Activated CD4-positive, alpha-beta T cell treated with anti-CD3 and anti-CD28 coated beads, Interleukin-2, amount 50 U/mL, for 1 hour (primary cell): ENCODE measurements at regions not wholly inside any gene's neighbourhood (a gene's known extent, or its start where the extent isn't known, plus 50 kb on each side); places are given as distances from the start of the nearest gene placed in this dataset.

Source experiments
- DNase-seq: peaks from one replicate; pipeline ENCODE4 v3.0.0-alpha.2; 2020

DNA sequence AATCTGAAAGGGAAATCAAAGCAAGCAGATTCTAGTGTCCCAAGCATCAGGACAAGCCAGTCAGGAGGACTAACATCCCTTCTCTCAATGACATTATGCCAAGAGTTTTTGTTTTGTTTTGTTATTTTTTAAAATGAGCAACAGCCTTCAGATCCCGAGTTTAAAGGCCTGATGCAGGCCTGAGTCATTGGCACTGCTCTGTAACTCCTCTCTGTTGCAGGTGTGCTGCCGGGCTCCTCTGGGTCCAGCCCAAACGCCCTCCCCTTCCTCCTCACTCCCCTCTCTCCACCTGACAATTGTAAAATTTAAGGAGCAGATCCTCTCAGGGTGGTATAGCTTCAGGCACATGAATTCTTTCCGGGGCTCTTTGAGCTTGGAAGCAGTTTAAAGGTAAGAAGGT, 502.0 kb downstream of the BMP2 start:
- DNase-seq = no peak

DNA sequence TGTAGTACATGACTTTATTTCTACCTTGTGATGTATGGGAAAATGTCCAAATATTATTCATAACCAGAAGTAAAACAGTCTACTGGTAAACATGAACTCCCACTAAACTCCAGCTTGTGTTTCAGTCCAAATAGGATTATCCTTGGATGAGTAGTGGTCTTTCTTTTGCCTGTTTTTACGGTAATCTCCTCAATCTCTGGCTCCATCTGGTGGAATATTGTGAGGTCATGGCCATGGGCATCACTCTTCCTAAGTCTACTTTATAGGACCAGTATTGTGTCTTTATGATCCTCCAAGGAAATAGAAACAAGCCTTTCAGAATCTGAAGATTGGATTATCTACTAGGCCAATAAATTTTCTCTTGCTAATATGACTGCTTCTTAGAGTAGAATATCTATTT, 505.0 kb downstream of the BMP2 start:
- DNase-seq = no peak

DNA sequence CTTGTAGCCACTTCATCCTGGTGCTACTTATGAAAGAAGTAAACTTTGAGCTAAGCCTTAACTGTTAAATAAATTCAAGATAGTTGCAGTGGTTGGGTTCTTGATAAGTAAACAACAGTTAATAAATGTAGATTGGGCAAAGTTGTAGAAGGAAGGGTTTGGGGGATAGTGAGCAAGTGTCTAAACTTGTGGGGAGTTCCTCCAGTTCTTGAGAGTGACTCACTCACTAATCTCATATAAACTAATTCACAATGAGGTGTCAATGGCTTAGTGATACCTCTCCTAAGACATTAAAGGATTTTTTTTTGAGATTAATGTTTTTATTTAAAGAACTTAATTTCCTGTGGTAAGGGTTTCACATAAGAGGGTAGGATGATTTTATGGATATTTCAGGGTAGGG, 507.4 kb downstream of the BMP2 start:
- no peak for DNase-seq

DNA sequence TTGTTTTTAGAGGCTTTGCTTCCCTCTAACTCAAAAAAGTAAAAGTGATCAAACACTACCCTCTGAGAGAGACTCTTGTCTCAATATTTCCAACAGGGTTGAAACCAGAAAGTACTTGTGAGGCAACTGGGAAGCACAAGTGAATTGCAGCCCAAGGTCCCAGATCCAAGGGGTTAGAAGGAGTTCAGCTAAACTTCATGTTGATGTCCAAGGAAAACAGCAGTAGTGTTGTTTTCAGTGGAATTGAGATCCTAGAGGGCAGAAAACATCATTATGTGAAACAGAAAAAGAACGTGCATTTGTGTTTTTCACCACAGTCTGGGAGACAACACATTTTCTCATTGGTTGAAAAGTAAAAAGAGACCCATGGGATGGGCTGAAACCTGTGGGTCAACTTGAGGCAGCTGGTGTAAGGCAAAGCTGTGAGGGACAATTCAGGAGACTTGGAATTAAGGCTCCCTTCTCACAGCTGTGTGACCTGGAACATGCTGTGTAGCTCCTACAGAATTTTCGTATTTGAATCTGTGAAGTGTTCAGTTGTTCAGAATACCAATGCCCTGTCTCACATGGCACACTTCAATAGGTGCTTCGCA, 508.3 kb downstream of the BMP2 start:
- no peak for DNase-seq

DNA sequence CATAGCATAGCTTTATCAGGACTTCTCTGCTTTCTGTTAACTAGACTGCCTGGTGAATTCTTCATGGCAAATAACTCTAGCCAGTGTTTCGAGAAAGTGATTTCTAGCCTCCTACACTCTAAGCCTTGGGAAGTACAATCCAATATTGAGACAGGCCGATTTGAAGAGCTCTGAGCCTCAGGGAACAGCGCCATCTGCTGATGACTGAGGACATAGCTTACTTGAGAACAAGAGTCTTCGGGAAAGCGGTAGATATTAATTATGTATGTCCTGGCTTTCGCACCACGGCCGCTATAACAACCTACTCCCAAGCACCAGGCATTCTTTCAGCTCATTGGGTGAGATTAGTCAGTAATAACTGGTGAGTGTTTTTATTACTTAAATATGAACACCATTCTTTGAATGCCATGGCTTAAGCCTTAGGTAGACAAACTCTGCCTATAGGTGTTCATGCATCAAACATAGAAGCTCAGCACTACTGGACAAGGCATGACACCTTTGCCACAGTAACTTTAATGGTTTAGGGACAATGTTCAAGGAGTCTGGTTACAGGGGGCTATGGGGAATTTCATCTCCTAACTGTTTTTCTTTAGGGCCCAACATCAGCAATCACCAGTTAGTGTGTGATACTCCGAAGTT, 518.6 kb downstream of the BMP2 start:
- peak; percentile 1 for DNase-seq

DNA sequence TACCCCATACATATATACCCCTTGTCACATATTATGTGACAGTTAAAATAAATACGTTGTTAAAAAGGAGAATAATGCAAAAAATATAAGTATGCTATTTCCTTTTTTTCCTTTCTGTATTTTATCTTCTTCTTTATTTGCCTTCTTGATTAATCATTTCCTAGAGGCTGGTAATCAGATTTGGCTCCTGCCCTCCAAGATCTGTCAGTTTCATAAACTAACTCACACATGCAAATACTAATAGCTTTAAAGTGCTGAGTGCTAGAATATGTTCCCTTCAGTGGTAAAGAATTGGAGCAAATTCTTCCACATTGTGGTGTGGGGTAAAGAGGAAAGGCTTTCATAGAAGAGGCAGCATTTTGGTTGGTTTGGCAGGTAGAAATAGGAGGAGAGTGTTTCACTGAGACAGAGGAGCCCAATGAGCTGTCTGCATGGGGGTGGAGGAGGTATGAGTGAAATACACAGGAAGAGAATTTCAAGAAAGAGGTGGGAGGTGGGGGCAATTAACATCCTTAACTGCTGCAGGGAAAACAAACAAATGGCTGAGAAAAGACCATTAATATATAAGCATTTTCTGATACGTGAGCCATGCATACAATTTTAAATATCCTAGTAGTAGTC, 523.9 kb downstream of the BMP2 start:
- no peak for DNase-seq

DNA sequence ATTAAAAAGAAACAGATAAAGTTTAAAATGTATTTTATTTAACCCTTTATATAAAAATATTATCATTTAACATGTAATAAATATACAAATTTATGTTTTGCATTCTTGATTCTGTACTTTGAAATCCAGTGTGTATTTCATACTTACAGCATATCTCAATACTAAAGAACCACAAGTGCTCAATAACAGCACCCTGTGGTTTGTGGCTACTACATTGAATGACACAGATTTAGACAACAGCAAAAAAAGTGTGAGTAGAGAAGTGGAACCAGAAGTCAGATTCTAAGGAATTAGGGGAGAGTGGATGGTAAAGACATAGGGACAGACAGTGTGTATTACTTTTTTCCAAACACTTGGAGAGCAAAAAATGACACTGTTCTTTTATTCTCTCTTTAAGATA, 524.5 kb downstream of the BMP2 start:
- DNase-seq = no peak

DNA sequence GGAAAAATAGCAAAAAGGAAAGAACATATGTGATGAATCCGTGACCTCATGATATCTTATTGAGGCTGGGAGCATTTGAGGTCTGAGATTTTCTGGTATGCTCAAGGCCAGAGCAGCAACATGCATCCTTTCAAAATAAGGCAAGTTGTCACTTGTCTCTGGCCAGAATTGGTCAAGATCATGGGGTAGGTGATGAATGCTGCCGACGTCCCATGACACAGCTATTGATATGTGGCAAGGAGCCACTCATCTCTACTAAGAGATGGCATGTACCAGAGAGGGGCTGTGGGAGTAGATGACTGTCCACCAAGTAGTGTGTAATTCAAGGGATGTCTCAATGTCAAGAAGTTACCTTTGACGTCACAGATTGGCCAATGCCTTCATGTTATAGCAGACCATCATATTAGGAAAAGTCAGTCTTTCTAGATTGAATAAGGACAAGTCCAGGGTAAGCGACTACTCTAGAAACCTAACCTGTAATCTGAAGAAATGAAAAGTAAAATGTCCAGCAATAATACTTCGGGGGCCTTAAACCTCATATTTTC, 527.4 kb downstream of the BMP2 start:
- no peak for DNase-seq

DNA sequence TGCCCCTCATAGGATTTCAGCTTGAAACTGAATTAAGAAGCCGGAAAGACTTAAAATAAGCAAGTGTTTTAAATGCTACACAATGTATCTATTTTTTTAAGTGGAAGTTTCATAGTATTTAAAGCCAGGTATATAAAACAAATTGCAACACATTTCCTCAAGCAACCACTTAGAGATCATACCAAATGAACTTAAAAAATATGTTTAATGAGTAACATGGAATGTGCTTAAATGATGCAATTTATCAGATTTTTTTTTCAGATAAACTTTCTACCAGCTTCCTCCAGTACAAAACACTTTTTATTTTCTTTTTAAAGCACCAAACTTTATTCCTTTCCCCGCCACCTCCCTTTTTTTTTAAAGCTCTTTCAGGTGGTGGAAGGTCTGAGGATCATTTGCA, 534.3 kb downstream of the BMP2 start:
- DNase-seq = no peak

DNA sequence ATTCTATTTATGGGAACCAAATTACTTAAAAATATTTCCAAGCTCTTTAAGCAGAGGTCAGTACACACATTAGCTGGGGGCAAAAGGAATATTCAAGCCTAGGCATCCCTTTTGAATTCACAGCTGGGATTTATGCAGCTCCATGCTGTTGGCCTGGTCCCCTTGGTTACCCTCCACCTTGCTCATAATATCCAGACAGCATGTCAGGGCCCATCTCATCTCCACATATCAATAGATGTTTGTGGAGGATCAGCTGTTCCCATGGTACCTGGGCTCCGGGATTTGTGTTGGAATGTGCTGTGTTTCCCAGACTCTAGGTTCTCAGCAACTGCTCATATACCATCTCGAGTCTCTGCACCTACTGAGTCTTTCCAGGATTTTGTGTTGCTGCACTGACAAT, 534.8 kb downstream of the BMP2 start:
- no peak for DNase-seq

DNA sequence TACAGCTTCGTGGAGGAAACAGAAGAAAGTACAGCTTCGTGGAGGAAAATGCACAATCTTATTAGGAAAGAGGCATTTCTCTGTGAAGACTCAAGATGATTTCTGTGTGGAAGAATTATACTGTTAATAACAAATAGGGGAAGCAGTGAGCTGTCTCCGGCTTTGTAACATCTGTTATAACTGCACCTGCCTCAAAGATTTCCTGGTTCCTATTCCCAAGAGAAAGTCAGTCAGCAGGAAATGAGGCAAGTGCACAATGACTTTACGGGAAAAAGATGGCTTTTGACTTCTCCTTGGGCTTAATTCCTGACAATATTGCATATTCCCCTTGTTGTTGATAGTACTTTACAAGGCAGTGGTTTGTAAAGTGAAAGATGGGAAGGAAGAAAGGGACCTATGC, 538.5 kb downstream of the BMP2 start:
- DNase-seq = no peak

DNA sequence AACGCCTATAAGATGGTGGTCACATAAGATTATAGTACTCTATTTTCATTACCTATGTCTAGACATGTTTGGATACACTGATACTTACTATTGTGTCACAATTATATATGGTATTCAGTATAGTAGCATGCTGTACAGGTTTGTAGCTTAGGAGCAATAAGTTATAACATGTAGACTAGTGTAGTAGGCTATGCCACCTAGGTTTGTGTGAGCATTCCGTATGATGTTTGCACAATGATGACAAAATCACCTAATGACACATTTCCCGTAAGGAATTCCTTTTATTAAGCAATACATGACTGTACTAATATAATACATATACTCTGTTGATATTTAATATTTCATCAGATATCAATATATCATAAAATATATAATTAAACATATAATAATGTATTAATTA, 540.7 kb downstream of the BMP2 start:
- no peak for DNase-seq

DNA sequence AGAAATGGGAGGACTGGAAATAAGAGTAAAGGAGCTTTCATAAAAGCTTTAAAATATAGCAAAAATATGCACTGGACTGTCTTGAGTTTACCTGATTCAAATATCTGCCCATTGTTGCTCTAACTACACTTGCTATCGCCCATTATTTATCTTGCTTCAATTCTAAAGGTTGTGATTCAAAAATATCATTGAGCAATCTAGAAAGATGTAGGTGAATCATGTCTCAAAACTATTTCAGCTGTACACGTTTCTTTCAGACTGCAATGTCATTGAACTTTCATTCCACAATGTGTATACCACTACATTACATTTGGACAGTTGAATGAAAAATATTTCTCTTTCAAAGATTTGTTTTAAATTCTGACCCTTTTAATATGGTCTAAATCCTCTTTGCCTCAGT, 545.6 kb downstream of the BMP2 start:
- DNase-seq = no peak

DNA sequence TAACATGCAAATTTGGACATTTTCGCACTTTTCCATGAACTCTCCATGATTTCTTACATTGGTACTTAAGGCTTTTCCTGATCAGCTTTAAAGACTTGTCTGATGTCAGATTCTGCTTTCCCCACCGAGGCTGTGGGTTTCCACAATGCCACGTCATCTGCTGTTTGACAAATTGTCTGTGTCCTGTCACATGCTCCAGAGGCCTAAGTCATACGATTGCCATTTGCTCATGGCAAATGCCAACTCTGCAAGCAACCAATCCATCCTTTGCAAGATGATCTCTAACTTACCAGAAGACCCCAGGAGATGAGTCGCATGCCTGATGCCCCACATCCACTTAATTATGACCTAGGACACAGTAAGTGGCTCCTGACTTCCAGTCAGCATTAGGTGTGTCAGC, 556.5 kb downstream of the BMP2 start:
- DNase-seq = no peak

DNA sequence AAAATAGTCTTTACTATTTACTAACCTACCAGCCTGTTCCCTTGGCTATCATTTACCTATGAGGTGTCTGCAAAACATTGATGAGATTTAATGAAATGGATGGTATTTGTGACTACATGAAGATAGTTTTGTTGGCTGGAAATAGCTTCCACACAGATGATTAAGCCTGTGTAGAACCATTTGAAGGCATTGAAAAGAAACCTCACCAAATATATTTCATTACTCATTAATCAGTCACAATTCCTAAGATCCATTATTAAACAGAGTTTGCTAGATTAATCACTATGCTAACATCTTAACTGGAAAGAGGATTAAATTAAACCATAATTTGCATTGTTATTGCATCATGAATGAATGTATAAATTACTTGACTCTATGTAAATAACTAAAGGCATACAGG, 560.3 kb downstream of the BMP2 start:
- no peak for DNase-seq

DNA sequence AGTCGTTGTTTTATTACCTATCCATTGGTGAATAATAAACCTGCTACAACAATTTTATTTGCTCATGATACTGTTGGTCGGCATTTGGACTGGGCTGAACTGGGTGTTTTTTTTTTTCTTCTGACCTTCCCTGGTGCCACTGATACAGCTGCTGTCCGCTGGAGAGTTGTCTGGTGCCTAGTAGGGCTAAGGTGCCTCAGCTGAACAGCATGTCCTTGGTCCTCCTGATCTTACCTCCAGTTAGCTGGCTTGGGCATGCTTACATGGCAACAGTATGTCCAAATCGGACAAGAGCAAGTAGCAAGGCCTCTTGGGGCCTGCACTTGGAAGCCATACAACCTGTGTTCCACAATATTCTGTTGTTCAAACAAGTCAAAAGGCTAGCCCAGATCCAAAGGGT, 563.4 kb downstream of the BMP2 start:
- no peak for DNase-seq

DNA sequence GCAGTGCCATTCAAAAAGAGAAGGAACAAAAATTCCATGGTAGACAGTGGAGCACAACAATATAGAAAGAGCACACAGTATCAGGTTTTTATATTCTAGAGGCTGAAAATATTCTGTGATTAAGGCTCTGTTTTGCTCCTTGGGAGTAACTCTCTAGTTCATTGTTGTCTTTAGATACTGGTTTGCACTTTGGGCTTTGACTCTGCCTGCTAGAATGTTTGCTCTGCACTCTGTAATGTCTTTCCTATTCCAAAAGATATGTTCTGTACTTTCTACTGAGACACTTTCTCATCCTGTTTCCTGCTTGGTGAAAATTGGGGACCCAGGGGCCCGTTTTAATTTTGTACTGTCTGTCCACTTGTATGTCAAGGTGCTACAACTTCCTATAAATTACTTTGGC, 564.7 kb downstream of the BMP2 start:
- no peak for DNase-seq

DNA sequence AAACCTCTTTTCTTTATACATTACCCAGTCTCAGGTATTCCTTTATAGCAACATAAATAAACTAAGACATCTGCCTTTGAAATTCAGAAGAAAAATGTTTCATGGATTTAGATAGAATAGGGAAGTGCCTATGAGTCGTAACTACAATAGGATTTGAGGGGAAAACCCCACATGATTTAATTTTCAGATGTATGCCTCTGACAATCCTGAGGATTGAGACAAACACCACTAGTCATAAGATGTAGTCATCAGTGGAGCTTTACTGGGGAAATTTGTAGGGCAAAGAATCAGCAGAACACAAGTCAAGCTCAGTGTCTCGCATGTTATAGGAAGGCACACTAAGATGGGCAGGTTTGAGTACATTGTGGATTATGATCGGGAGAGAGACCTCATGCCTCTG, 566.4 kb downstream of the BMP2 start:
- no peak for DNase-seq

DNA sequence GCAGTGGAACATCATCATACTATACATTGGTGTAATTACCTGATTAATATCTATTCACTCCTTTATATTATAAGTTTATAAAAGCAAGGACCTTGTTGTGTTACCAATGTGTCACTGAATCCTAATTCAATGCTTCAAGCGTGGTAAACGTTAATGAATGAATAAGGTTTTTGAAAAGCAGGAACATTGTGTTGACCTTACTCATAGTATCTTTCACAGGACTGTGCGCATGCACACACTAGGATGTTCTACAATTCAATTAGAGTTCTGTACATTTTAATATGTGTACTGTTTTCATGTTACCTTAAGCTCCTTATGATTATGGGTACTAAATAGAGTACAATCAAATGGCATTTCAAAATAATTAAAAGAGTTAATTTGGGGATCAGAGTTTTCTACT, 578.5 kb downstream of the BMP2 start:
- DNase-seq = no peak

DNA sequence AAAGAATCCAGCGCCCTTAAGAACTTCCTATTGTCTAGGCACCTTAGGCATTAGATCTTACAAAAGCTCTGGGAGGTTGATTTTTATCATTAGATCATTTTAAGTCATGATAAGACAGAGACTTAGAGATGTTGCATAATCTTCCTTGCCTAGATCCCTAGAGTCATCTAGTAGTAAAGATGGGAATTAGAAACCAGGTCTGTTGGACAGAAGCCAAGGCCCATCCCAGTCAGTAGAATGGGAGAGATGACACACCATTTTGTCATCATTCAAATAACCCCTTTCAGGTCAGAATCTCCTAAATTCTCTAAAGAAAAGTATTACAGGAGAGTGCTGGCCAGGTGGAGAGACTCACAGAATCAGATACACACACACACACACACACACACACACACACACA, 579.1 kb downstream of the BMP2 start:
- DNase-seq = no peak

DNA sequence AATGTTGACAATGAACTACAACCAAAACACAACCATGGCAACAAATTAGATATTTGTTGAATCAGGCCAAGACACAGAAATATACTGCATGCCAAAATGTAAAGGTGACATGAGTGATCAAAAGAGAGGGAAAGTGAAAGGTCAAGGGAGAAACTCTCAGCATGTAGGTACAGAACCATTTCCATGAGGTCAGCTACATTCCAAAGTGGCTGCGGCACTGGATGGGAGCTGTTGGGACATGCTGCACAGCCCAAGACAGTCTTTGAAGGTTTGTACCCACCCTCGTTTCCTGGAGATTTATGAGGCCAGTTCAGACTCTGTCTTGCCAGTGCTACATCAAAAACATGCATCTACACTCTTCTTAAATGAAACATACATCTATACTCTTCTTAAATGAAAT, 579.9 kb downstream of the BMP2 start:
- DNase-seq = no peak

DNA sequence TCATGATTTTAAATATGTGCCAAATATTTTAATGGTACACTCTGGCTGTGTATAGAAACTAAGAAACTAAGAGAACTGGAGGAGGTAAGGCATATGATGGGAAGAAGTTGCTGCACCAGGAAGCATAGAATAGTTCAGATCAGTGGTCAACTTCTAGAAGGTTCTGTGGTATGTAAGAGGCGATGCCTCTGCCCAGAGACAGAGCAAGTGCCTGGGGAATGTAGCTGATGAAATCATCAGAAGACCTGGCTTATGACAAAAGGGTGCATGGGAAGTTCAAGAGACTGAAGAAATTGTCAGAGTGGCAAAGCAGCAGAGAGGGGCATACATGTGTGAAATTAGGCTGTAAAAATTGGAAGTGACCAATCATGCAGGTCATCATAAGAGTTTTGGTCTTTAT, 580.8 kb downstream of the BMP2 start:
- DNase-seq = no peak

DNA sequence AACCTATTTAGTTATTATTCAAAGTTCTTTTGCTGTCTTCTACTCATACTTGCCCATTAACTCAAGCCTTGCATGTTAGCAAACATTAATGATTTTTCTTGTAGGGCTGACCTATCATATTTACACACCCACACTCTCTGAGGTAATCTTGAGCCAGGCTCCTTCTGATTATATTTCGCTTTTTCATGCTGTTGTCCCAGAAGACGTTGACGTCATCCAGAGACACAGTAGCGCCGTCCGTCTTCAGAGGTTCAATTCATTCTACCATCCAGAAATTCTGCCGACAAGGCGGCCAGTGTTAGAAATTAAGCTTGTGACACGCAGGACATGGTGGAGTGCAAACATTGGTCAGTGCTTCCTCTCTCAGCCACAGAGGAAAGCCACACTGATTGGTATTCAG, 584.7 kb downstream of the BMP2 start:
- DNase-seq = no peak

DNA sequence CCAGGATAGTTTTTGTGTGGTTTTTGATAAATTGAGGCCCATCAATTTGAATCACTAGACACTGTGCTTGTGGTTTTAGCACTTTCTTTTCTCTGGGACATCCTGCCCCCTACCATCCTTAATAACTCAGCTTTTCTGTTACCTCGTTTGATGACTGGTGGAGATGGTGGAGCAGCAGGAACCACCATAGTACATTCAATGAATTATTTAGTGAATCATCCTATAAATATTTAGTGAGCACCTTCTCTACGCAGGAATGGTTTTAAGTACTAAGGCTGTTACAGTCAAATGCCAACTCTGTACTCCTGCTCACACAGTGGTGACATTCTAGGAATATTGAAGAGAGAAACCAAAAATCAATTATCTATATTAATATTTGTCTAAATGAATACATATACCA, 585.2 kb downstream of the HAO1 start:
- DNase-seq = no peak

DNA sequence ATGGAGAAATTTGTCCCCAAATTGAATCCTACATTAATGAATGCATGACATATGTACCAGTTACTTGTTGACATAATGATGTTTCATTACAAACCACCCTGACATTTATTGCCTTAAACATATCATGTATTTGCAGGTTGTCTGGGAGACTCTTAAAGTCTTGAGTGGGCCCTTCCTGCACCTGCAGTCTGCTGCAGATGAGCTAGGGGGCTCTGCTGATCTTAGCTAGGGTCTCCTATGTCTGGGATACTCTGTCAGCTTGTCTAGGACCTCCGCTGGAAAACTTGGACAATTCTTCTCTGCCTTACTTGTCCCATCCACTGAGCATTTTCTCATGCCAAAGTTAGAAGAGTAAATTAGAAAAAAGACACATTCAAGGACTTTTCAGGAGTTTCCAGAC, 581.6 kb downstream of the HAO1 start:
- DNase-seq = no peak
